ENCODE measurements at regions not wholly inside any gene's neighbourhood (a gene's known extent, or its start where the extent isn't known, plus 50 kb on each side); places are given as distances from the start of the nearest gene placed in this dataset.

DNA sequence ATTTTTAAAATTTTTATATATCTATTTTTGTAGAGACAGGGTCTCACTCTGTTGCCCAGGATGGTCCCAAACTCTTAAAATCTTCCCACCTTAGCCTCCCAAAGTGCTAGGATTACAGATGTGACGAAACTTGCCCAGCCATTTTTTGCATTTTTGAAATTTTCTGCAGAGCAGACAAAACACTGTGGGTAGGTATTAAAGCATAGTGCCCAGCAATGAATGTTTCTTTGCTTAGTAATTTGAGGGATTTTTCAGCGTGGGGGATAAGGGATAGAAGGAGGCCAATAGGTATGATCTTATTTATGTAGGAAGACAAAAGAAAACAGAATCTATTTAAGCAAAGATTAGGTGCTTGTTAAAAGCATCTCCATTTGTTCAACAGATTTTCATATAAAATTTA lies 446.8 kb upstream of the DPH6 start:
- H4K5ac ChIP-seq (ENCODE audit: low read depth, low read length), result no peak overlapping the region
- H2AK5ac ChIP-seq (ENCODE audit: low read depth, low read length), result no peak overlapping the region
- H3K4me3 ChIP-seq (ENCODE audit: insufficient read depth, low read depth, low read length), result no peak overlapping the region
- H4K20me1 ChIP-seq (ENCODE audit: insufficient read depth, low read length), result no peaks in the 10 kb centered on the region
- WGBS, 2 experiments (ENCODE audit: extremely low coverage in 2 of 2, insufficient read length in 1 of 2), result no CpG with 5 or more reads among the region's 2 CpGs
- no peak overlapping the region for H3K18ac ChIP-seq (ENCODE audit: low read depth, low read length)
- no peak overlapping the region for H3K27ac ChIP-seq (ENCODE audit: insufficient read depth, low read length)
- no peaks in the 10 kb centered on the region for H3K9me1 ChIP-seq (ENCODE audit: insufficient read depth, low read length)
- intact Hi-C loops (cut with micrococcal nuclease), result no loop called here
- H2BK5ac ChIP-seq (ENCODE audit: low read depth, low read length, poor library complexity, severe bottlenecking), result no peak overlapping the region
- no peak overlapping the region for H3K56ac ChIP-seq (ENCODE audit: extremely low read depth, insufficient read depth, low read length)
- in situ Hi-C loops (cut with MboI; ENCODE audit: low sequenced_read_pairs), result no loop called here
- no peak overlapping the region for H4K8ac ChIP-seq (ENCODE audit: low read depth in 2 of 2, low read length in 2 of 2)
- no peak overlapping the region for H3K14ac ChIP-seq (replicated peaks; ENCODE audit: low read depth, low read length)
- no peaks in the 10 kb centered on the region for H3K27me3 ChIP-seq (ENCODE audit: control insufficient read depth, insufficient read depth, low read length)
- H3K79me1 ChIP-seq (ENCODE audit: low read depth in 1 of 2, low read length in 2 of 2), result no peaks in the 10 kb centered on the region
- no TSS peak for BruUV-seq (replicated peaks)
- no peak overlapping the region for H2AFZ ChIP-seq (replicated peaks; ENCODE audit: low read length, poor library complexity)
- H3K4me1 ChIP-seq (ENCODE audit: control insufficient read depth, insufficient read depth, low read length), result no peaks in the 10 kb centered on the region
- H2BK15ac ChIP-seq (ENCODE audit: low read depth, low read length), result no peak overlapping the region
- H3K23ac ChIP-seq (ENCODE audit: low read depth, low read length), result no peak overlapping the region
- H3K9me3 ChIP-seq (ENCODE audit: control insufficient read depth, insufficient read depth, low read length), result no peaks in the 10 kb centered on the region
- no peak overlapping the region for H2AK9ac ChIP-seq (replicated peaks; ENCODE audit: low read depth, low read length, poor library complexity)
- H3K9ac ChIP-seq (ENCODE audit: low read depth, low read length), result no peak overlapping the region
- dilution Hi-C loops (cut with HindIII; ENCODE audit: low sequenced_read_pairs, unreplicated experiment), result no loop called here
- H4K91ac ChIP-seq (ENCODE audit: insufficient read depth, low read depth, low read length), result no peak overlapping the region
- no peak overlapping the region for H3K4me2 ChIP-seq (ENCODE audit: low read depth, low read length)
- ChIA-PET POLR2A (ENCODE audit: unreplicated experiment) (no interaction called here), CTCF (interaction anchor here (0.9 kb wide), 1 partner anchor 47 kb away, joined by 3 read pairs; no protein-coding TSS in a partner anchor)
- TF ChIP-seq NFE2L2 (IDR thresholded peaks at IDR 0.05; ENCODE audit: low read depth, low read length) (no peak), FOS (IDR thresholded peaks at IDR 0.05; ENCODE audit: low read depth, low read length) (no peak), BHLHE40 (IDR thresholded peaks at IDR 0.05; ENCODE audit: low read depth, low read length) (no peak), MXI1 (IDR thresholded peaks at IDR 0.05; ENCODE audit: borderline replicate concordance, low read depth, low read length) (no peak), CEBPB (IDR thresholded peaks at IDR 0.05; ENCODE audit: low read depth, low read length) (no peak), SMC3 (IDR thresholded peaks at IDR 0.05; ENCODE audit: low read depth, low read length) (no peak), RCOR1 (IDR thresholded peaks at IDR 0.05; ENCODE audit: insufficient replicate concordance, low read length) (no peak), ELK1 (IDR thresholded peaks at IDR 0.05; ENCODE audit: borderline replicate concordance, low read depth, low read length) (no peak), POLR2A (IDR thresholded peaks at IDR 0.05; ENCODE audit: low read depth, low read length) (no peak), CTCF (conservative IDR thresholded peaks at IDR 0.05; ENCODE audit: low read depth, low read length) (no peak), CHD1 (IDR thresholded peaks at IDR 0.05; ENCODE audit: low read depth, low read length) (no peak), RAD21 (IDR thresholded peaks at IDR 0.05; ENCODE audit: low read length) (no peak), RFX5 (IDR thresholded peaks at IDR 0.05; ENCODE audit: low read depth, low read length) (no peak), MAFK (IDR thresholded peaks at IDR 0.05; ENCODE audit: low read depth, low read length) (no peak), MAZ (IDR thresholded peaks at IDR 0.05; ENCODE audit: borderline replicate concordance, low read depth, low read length) (no peak)
- TF ChIP-seq, protein P1, sequence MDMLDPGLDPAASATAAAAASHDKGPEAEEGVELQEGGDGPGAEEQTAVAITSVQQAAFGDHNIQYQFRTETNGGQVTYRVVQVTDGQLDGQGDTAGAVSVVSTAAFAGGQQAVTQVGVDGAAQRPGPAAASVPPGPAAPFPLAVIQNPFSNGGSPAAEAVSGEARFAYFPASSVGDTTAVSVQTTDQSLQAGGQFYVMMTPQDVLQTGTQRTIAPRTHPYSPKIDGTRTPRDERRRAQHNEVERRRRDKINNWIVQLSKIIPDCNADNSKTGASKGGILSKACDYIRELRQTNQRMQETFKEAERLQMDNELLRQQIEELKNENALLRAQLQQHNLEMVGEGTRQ (IDR thresholded peaks at IDR 0.05; ENCODE audit: low read depth, low read length), result no peak
- H2BK120ac ChIP-seq (ENCODE audit: low read depth, low read length), result no peak overlapping the region
- DNase-seq (no peak), ATAC-seq (ENCODE audit: low read depth) (no peak)
- H3K4ac ChIP-seq (ENCODE audit: low read depth, low read length), result no peak overlapping the region
- no peaks in the 10 kb centered on the region for H3K36me3 ChIP-seq (ENCODE audit: control insufficient read depth, insufficient read depth, low read length)
- no peak overlapping the region for H2BK20ac ChIP-seq (ENCODE audit: low read depth, low read length)

Data from IMR-90 (cell line).